AML-193 (cell line): ENCODE measurements at regions not wholly inside any gene's neighbourhood (a gene's known extent, or its start where the extent isn't known, plus 50 kb on each side); places are given as distances from the start of the nearest gene placed in this dataset.

ENCODE experiments used
- DNase-seq, 2 experiments: peaks; one replicate each; lab custom pipeline; 2025; lab: John Stamatoyannopoulos, UW

GRCh38 chr4:33161202-33161601, 2441.0 kb downstream of the PCDH7 start:
- no peak for DNase-seq

DNA sequence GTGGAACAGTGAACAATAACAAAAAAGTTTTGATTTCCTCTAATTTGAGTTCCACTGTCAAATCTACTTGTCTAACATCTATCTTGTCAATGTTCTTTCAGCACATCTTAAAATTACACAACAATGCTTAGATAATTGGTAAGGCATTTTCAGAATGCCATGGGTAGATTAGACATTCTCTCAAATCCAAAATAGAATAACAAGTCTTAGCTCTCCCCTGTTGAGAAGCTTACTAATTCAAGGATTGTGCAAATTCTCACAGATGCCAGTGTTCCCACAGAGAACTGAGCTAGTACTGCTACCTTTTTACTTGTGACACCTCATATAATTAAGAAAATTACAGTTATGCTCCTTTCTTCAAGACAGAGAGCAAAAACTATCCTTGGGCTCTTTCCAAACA, 2442.0 kb downstream of the PCDH7 start:
- no peak for DNase-seq

GRCh38 chr4:33171873-33172525, 2451.8 kb downstream of the PCDH7 start:
- DNase-seq: no peak

DNA sequence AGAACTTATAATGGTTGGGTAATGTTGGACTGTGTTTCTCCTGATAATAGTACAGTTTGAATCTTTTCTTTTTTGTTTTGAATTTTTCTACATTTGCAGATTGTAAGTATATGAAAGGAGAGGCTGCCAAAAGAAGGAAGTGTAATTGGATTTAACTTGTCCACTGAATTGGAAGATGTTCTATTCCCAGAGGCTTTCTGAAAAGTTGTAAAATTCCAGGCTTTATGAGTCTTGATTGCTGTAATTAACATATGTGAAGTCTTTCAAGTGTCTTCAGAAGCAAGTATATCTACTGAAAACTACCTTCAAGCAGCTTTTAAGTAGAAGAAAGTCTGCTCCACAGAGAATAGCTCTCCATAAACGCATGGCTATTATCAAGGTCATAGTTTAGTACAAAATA, 2456.4 kb downstream of the PCDH7 start:
- DNase-seq: no peak

GRCh38 chr4:33184657-33185290, 2464.6 kb downstream of the PCDH7 start:
- peak; percentile 4 to 6 for DNase-seq

- DNase-seq: no peak
These were observed 2466.9 kb downstream of the PCDH7 start for GRCh38 chr4:33187035-33187434.

- DNase-seq: no peak
These were observed 2468.6 kb downstream of the PCDH7 start for GRCh38 chr4:33188733-33189132.

- no peak for DNase-seq
These were observed 2469.0 kb downstream of the PCDH7 start for GRCh38 chr4:33189169-33189568.

DNA sequence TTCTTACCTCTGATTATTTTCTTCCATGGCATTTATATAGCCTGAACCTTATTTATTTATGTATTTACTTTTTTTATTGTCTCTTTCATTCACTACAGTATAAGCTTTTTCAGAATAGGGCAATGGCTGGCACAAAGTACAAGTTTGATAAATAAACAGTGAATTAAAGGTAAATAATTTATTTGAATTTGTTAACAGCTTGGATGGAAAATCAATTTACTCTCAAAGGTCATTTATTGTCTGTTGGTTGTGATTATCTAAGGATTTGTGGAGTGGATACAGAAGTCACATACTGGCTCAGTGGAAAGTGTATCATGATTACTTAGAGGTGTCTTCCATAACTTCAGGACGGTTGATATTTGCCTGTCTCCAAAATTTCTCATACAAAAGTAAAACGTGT, 2472.9 kb downstream of the PCDH7 start:
- DNase-seq: no peak

DNA sequence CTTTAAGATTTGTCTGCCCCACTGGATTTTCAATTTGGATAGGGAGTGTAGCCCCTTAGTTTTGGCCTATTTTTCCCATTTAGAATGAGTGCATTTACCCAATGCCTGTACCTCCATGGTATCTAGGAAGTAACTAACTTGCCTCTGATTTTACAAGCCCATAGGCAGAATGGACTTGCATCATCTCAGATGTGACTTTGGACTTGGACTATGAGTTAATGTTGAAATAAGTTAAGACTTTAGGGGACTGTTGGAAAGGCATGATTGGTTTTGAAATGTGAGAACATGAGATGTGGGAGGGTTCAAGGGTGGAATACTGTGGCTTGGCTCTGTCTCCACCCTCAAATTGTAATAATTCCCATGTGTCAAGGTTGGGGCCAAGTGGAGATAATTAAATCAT, 2480.2 kb downstream of the PCDH7 start:
- DNase-seq: no peak

DNA sequence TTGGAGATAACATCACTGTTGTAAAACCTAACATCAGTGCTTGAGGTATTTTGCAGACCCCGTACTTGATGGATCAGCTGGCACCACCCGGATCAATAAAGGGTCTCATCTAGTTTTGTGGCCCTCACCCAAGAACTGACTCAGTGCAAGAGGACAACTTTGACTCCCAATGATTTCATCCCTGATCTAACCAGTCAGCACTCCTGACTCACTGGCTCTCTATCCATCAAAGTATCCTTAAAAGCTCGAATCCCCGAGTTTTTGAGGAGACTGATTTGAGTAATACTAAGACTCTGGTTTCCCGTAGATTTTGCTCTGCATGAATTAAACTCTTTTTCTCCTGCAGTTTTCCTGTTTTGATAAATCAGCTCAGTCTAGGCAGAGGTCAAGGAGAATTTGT, 2498.1 kb downstream of the PCDH7 start:
- no peak for DNase-seq

DNA sequence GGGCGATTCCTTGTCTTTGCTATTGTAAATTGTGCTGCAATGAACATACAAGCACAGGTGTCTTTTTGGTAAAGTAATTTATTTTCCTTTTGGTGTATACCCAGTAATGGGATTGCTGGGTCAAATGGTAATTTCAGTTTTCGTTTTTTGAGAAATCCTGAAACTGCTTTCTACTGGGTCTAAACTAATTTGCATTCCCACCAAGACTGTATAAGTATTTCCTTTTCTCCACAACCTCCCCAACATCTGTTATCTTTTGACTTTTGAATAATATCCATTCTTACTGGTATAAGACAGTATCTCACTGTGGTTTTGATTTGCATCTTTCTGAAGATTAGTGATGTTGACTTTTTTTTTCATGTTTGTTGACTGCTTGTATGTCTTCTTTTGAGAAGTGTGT, 2506.0 kb downstream of the PCDH7 start:
- no peak for DNase-seq

- DNase-seq: no peak
These were observed 2506.6 kb downstream of the PCDH7 start for GRCh38 chr4:33226783-33227182.

GRCh38 chr4:33255094-33255493, 2534.9 kb downstream of the PCDH7 start:
- DNase-seq: no peak

DNA sequence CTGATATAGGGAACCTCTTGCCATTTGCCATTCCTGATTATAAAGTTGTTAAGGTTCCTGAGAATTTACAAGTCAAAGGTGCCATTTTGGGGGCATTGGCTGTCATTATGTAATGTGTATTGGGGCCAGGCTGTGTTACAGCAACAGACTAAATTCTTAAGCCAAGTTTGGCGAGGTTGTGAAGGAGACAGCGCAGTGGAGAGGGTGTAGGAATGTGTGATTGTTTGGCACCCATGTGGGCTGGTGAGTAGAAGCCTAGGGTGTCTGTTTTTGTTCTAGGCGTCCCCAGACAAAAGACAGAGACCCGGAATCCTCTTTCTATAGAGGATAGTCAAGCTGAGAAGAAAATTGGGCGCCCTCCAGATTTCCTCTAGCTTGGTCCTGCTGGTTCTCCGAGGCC, 2535.3 kb downstream of the PCDH7 start:
- DNase-seq: no peak

DNA sequence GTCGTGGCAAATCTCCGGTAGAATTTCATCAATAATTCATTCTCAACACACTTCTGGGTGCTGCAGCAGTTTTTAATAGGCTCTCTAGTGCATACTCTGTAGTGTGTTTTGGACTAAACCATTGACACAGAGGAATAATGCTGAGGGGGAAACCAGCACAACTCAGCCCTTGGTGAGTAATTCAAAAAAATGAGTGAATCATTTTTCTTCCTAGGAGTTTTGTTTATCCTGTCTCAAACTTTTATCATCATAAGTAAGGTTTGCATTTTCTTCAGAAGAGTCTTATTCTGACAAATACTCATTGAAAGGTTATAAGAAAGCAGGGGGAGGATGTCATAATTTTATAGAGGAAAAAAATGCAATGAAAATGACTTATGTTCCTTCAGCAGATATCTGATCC, 2542.7 kb downstream of the PCDH7 start:
- DNase-seq: no peak

DNA sequence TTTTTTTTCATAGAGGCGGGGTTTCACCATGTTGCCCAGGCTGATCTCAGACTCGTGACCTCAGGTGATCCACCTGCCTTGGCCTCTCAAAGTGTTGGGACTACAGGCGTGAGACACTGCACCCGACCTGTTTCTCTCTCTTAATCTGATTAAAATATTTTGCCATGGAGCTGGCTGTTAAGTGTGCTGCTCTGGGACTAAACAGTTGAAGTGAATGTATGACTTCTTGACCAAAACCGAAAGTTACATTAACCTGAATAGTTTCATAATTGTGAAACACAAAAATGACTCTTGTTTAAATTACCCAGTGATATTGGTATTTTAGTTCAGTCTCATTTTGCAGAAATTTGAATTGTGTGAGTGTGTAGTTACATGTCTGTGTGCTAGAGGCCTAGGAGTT, 2548.6 kb downstream of the PCDH7 start:
- DNase-seq: no peak

GRCh38 chr4:33270403-33270802, 2550.2 kb downstream of the PCDH7 start:
- DNase-seq: no peak

DNA sequence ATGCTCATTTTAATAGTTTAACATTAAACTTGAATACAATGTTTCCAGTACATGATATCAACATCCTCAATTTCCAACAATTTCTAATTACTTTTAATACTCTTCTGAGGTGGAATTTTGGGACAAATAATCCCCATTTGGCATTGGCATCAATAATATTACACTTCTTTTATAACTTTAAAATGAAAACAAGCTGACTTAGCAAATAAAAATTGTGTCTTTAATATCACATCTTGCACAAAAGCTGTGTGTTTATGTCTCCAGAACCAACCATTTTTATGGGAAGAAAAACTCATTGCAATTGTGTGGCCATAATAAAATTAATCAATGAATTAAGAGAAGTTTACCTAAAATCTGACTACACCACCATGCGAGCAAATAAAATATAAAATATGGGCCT, 2552.6 kb downstream of the PCDH7 start:
- DNase-seq: no peak

DNA sequence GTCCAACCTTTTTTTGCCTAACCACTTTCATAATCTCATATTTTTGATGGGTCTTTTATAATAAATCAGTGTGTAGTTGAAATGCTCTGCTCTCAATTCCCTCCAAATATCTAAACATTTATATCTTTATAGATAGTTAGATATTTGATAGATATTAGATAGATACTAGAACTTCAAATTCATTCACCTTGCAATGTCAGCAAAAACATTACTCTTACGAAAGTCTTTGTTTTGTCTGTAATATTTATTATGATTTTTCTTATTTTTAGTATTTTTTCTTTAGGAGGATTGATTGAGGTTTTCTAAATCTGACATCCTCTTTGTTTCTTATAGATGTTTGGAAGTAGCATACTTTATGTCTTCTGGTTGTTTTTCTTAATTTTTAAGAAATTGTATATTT, 2563.6 kb downstream of the PCDH7 start:
- no peak for DNase-seq

GRCh38 chr4:33296876-33297455, 2576.8 kb downstream of the PCDH7 start:
- no peak for DNase-seq

DNA sequence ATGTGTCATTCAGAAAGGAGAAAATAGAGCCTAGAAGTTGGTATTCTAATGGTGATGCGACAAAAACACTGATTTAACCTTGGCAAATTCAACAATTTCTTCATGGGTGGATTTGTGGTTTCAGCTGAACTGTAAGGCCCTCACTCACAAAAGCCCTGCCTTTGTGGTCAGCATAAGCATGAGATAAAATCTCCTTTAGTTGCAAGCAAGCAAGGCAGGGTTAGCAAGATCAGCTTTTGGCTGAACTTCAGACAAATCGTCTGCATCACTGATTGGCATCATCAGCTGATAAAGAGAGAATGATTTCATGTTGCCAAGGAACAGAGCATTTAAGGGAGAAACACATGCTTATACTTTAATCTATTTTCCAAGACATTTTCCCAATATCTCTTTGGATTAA, 2582.2 kb downstream of the PCDH7 start:
- DNase-seq: no peak

GRCh38 chr4:33306131-33306530, 2586.0 kb downstream of the PCDH7 start:
- no peak for DNase-seq

DNA sequence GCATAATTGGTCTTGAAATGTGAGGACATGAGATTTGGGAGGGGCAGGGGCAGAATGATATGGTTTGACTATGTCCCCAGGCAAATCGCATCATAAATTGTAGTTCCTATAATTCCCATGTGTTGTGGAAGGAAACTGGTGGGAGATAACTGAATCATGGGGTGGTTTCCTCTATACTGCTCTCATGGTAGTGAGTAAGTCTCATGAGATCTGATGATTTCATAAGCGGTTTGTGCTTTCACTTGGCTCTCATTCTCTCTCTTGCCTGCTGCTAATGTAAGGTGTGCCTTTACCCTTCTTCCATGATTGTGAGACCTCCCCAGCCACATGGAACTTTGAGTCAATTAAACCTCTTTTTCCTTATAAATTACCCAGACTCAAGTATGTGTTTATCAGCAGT, 2595.9 kb downstream of the PCDH7 start:
- DNase-seq: no peak
